B cell (primary cell): ENCODE measurements at regions not wholly inside any gene's neighbourhood (a gene's known extent, or its start where the extent isn't known, plus 50 kb on each side); places are given as distances from the start of the nearest gene placed in this dataset.
"Not testable (repeated sequence)": the region's sequence is repeated elsewhere in the genome, so short reads cannot be mapped to it uniquely, and the experiment has no call there.

Experiments
- ATAC-seq: fragments of 200-7000 bp; cut with Tn5 transposase; one replicate; pipeline ENCODE4 v1.10.0; 2021; ENCODE audit warnings: low read depth, mild to moderate bottlenecking, moderate number of reproducible peaks, moderate library complexity
- CTCF ChIA-PET: fragments of 350-600 bp; sonication (Branson Sonifier 250); formaldehyde crosslinking; loops from one replicate; lab custom pipeline; 2021; ENCODE audit warnings: antibody characterized with exemption, inconsistent platforms; lab: Charles Lee
- POLR2A ChIA-PET: fragments of 350-600 bp; sonication (Branson Sonifier 250); formaldehyde crosslinking; loops from one replicate; lab custom pipeline; 2021; ENCODE audit warnings: antibody characterized with exemption; lab: Charles Lee
- DNase-seq: peaks from one replicate; pipeline ENCODE4 v3.0.0; 2013
- H2AFZ ChIP-seq: 2 replicates; pipeline ENCODE4 v1.6.1; 2012; ENCODE audit warnings: mild to moderate bottlenecking, low read depth, low read length; ENCODE audit not compliant: insufficient read depth, poor library complexity, severe bottlenecking
- H3K27ac ChIP-seq, 2 donors: 1 replicate in 1 of 2; 2 replicates in 1 of 2; pipeline ENCODE4 v1.5.1; 2012 to 2013; ENCODE audit warnings: low read length in 2 of 2, mild to moderate bottlenecking in 2 of 2, moderate library complexity in 1 of 2
- H3K27me3 ChIP-seq, 4 experiments: fragments of 200-600 bp in 1 of 4; sonication (generic) in 1 of 4; replicated peaks in 1 of 4; 1 replicate in 2 of 4; 2 replicates in 2 of 4; pipeline versions ENCODE4 v1.6.1 to v1.7.0; 2013 to 2016; ENCODE audit warnings: low read length in 3 of 4, mild to moderate bottlenecking in 2 of 4, mixed read lengths in 1 of 4, moderate library complexity in 1 of 4; ENCODE audit not compliant: insufficient read depth in 4 of 4, control insufficient read depth in 3 of 4; ENCODE audit errors: control extremely low read depth in 1 of 4
- H3K36me3 ChIP-seq, 2 experiments: replicated peaks in 1 of 2; 1 replicate in 1 of 2; 2 replicates in 1 of 2; pipeline versions ENCODE4 v1.6.1 to v1.7.1; 2013; ENCODE audit warnings: low read length in 1 of 2; ENCODE audit not compliant: insufficient read depth in 2 of 2, control insufficient read depth in 1 of 2; ENCODE audit errors: control extremely low read depth in 1 of 2, extremely low read depth in 1 of 2
- H3K4me1 ChIP-seq, 2 donors: fragments of 200-600 bp in 1 of 2; sonication (generic) in 1 of 2; 1 replicate in 1 of 2; 2 replicates in 1 of 2; pipeline versions ENCODE4 v1.5.1 to v1.6.1; 2013 to 2017; ENCODE audit warnings: low read length in 2 of 2; ENCODE audit not compliant: control insufficient read depth in 2 of 2, insufficient read depth in 2 of 2
- H3K4me2 ChIP-seq: replicated peaks from 2 replicates; pipeline ENCODE3; 2012; ENCODE audit warnings: mild to moderate bottlenecking, low read depth, low read length; ENCODE audit not compliant: poor library complexity, severe bottlenecking
- H3K4me3 ChIP-seq, 5 experiments: fragments of 200-600 bp in 1 of 5; sonication (generic) in 1 of 5; 1 replicate in 3 of 5; 2 replicates in 2 of 5; pipeline versions ENCODE4 v1.5.1 to v1.7.0; 2011 to 2016; ENCODE audit warnings: low read length in 4 of 5, mild to moderate bottlenecking in 4 of 5, low read depth in 2 of 5, control low read depth in 1 of 5, moderate library complexity in 1 of 5; ENCODE audit not compliant: insufficient read depth in 1 of 5; ENCODE audit errors: control extremely low read depth in 1 of 5, extremely low read depth in 1 of 5
- H3K79me2 ChIP-seq: fragments of 200-600 bp; sonication (generic); one replicate; pipeline ENCODE4 v1.6.0; 2016; ENCODE audit warnings: low read length; ENCODE audit not compliant: control insufficient read depth, insufficient read depth
- H3K9ac ChIP-seq: fragments of 200-600 bp; sonication (generic); 2 replicates; pipeline ENCODE4 v1.6.1; 2017; ENCODE audit warnings: mild to moderate bottlenecking, low read length, moderate library complexity
- H3K9me3 ChIP-seq, 3 donors: one replicate each; pipeline versions ENCODE4 v1.6.1 to v1.7.1; 2013; ENCODE audit warnings: low read length in 2 of 3; ENCODE audit not compliant: control insufficient read depth in 2 of 3, insufficient read depth in 1 of 3; ENCODE audit errors: control extremely low read depth in 1 of 3
- H4K20me1 ChIP-seq: 2 replicates; pipeline ENCODE4 v1.6.0; 2012; ENCODE audit warnings: mild to moderate bottlenecking, low read length; ENCODE audit not compliant: insufficient read depth, control insufficient read depth, poor library complexity, severe bottlenecking
- H3K27ac Mint-ChIP-seq: one replicate; pipeline ENCODE4 v1.8.0; 2021; ENCODE audit warnings: mixed read lengths
- H3K27me3 Mint-ChIP-seq: one replicate; pipeline ENCODE4 v1.8.0; 2021; ENCODE audit warnings: mixed read lengths
- H3K4me1 Mint-ChIP-seq: one replicate; pipeline ENCODE4 v1.8.0; 2021; ENCODE audit warnings: mixed read lengths
- H3K4me3 Mint-ChIP-seq: one replicate; pipeline ENCODE4 v1.8.0; 2021; ENCODE audit warnings: mixed read lengths
- H3K9me3 Mint-ChIP-seq: one replicate; pipeline ENCODE4 v1.8.0; 2022; ENCODE audit warnings: mixed read lengths; ENCODE audit not compliant: insufficient read depth
- EZH2 ChIP-seq: IDR thresholded peaks from 2 replicates; pipeline ENCODE4 v1.6.1; 2012; ENCODE audit warnings: borderline replicate concordance, low read depth, mild to moderate bottlenecking, moderate library complexity, low read length; ENCODE audit not compliant: insufficient read depth, poor library complexity, severe bottlenecking
- WGBS: methylation state at CpG from one replicate; pipeline ENCODE4 v1.1.5; 2013; ENCODE audit warnings: missing lambda C conversion rate; ENCODE audit not compliant: insufficient coverage; 5-methylcytosine and 5-hydroxymethylcytosine counted together
- intact Hi-C: fragments of 100-400 bp; cut with micrococcal nuclease; formaldehyde crosslinking; loops from one replicate; pipeline ENCODE4 v1.10.0; 2022
- TF ChIP-seq, protein P1 (sequence below): fragments of 200-600 bp; IDR thresholded peaks from one replicate; pipeline ENCODE4 v1.8.0; 2022; ENCODE audit warnings: antibody characterized with exemption, mild to moderate bottlenecking

DNA sequence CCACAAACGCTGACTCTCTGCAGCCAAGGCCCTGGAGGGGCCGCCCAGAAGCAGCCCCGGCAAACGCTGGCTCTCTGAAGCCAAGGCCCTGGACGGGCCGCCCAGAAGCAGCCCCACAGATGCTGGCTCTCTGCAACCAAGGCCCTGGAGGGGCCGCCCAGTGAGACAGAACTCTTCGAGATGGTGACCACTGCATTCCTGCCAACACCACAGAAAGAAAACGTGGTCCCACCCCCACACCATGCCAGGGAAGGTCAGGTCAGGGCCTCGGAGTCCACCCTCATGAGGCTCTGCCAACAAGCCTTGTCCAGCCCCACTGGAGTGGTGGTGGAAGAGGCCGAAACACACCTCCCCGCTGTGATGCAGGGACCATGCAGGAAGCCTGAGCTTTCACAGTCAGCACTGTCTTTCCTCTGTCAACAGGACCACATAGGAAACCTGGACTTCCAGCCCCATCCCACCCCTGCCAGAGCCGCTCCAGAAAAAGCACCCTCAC is 97.5 kb downstream of the DLL1 start:
- no peak overlapping the region for H3K27ac Mint-ChIP-seq
- Histone ChIP-seq H3K36me3 (no peaks in the 10 kb centered on the region), H3K27me3 (peaks cover 0 to 4% (median 0%) of the 10 kb centered on the region in 4 experiments), H2AFZ (no peak overlapping the region), H4K20me1 (no peaks in the 10 kb centered on the region), H3K4me1 (no peaks in the 10 kb centered on the region), H3K4me2 (no peak overlapping the region), H3K4me3 (no peak overlapping the region), H3K27ac (no peak overlapping the region), H3K9ac (no peak overlapping the region), H3K79me2 (no peaks in the 10 kb centered on the region), H3K9me3 (peaks cover 0 to 18% (median 12%) of the 10 kb centered on the region in 3 donors)
- POLR2A ChIA-PET, result no interaction called here
- CTCF ChIA-PET, result no interaction called here
- H3K27me3 Mint-ChIP-seq, result peaks cover 12% of the 10 kb centered on the region
- peaks cover 9% of the 10 kb centered on the region for H3K9me3 Mint-ChIP-seq
- DNase-seq (no peak), ATAC-seq (no peak)
- intact Hi-C loops, result no loop called here
- WGBS, result 92% methylated on average over 13 of the region's 13 CpGs
- no peak overlapping the region for H3K4me3 Mint-ChIP-seq
- TF ChIP-seq EZH2, result no peak
- TF ChIP-seq, protein P1, sequence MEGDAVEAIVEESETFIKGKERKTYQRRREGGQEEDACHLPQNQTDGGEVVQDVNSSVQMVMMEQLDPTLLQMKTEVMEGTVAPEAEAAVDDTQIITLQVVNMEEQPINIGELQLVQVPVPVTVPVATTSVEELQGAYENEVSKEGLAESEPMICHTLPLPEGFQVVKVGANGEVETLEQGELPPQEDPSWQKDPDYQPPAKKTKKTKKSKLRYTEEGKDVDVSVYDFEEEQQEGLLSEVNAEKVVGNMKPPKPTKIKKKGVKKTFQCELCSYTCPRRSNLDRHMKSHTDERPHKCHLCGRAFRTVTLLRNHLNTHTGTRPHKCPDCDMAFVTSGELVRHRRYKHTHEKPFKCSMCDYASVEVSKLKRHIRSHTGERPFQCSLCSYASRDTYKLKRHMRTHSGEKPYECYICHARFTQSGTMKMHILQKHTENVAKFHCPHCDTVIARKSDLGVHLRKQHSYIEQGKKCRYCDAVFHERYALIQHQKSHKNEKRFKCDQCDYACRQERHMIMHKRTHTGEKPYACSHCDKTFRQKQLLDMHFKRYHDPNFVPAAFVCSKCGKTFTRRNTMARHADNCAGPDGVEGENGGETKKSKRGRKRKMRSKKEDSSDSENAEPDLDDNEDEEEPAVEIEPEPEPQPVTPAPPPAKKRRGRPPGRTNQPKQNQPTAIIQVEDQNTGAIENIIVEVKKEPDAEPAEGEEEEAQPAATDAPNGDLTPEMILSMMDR, result no peak
- no peaks in the 10 kb centered on the region for H3K4me1 Mint-ChIP-seq

DNA sequence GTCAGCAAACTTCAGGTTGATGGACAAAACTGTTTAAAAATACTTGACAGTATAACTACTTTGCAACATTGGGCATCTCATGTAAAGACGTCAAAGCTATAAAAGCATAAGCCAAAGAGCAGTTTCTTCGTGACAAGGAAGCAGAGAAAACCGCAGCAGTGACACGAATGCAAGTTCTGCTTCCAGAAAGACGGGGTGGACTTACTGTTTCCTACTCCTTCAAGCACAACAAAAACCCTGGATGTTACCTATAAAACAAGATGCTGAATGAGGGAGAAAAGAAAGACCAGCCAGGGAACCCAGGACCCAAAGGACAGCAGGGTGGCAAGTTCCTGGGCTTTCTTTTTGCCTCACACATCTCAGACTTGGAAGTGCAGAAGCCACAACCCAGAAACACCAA is 98.0 kb downstream of the DLL1 start:
- no peak for DNase-seq
- POLR2A ChIA-PET, result no interaction called here
- no peak overlapping the region for H2AFZ ChIP-seq
- H3K4me3 Mint-ChIP-seq, result no peak overlapping the region
- H3K27ac ChIP-seq, result no peak overlapping the region
- peaks cover 9% of the 10 kb centered on the region for H3K9me3 Mint-ChIP-seq
- H4K20me1 ChIP-seq, result no peaks in the 10 kb centered on the region
- H3K4me1 Mint-ChIP-seq, result no peaks in the 10 kb centered on the region
- TF ChIP-seq, protein P1, result no peak
- TF ChIP-seq EZH2, result no peak
- no peak overlapping the region for H3K27ac Mint-ChIP-seq
- no peak overlapping the region for H3K4me3 ChIP-seq
- CTCF ChIA-PET, result no interaction called here
- H3K4me2 ChIP-seq, result no peak overlapping the region
- WGBS, result 96% methylated on average over 3 of the region's 5 CpGs
- H3K27me3 Mint-ChIP-seq, result peaks cover 12% of the 10 kb centered on the region
- no peaks in the 10 kb centered on the region for H3K4me1 ChIP-seq
- H3K9me3 ChIP-seq, result peaks cover 0 to 18% (median 12%) of the 10 kb centered on the region in 3 donors
- H3K79me2 ChIP-seq, result no peaks in the 10 kb centered on the region
- H3K9ac ChIP-seq, result no peak overlapping the region
- H3K36me3 ChIP-seq, result no peaks in the 10 kb centered on the region
- ATAC-seq, result no peak
- intact Hi-C loops, result no loop called here
- peaks cover 0 to 4% (median 0%) of the 10 kb centered on the region in 4 experiments for H3K27me3 ChIP-seq

DNA sequence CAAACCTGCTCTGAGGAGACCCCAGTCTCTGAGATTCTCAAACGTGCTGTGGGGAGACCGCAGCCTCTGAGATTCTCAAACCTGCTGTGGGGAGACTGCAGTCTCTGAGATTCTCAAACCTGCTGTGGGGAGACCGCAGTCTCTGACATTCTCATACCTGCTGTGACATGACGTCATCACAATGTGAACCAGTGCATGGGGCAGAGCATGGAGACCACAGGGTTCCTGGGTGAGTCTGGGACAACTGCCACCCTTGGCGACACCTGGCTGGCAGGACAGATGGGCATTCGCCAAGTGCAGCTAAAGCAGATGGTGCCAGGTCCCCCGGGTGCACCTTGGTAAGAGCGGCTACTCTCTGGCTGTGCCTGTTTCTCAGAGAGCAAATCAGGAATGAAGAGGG is 98.8 kb downstream of the DLL1 start:
- 84% methylated on average over 8 of the region's 8 CpGs for WGBS
- not testable (repeated sequence) for H2AFZ ChIP-seq

More for the DNA sequence above, 98.8 kb downstream of the DLL1 start:
- intact Hi-C loops, H3K27me3 ChIP-seq, H3K27ac Mint-ChIP-seq, H3K4me3 Mint-ChIP-seq, POLR2A ChIA-PET, H3K27ac ChIP-seq, H3K4me1 ChIP-seq, DNase-seq, H3K4me2 ChIP-seq, H3K9ac ChIP-seq, H3K4me3 ChIP-seq, H3K79me2 ChIP-seq, ATAC-seq, H3K9me3 Mint-ChIP-seq, CTCF ChIA-PET, H4K20me1 ChIP-seq, H3K36me3 ChIP-seq, H3K4me1 Mint-ChIP-seq: not testable (repeated sequence)
- H3K27me3 Mint-ChIP-seq, result peaks cover 12% of the 10 kb centered on the region
- H3K9me3 ChIP-seq, result peaks cover 0 to 18% (median 12%) of the 10 kb centered on the region in 3 donors
